Panc1 (cell line): ENCODE measurements at regions not wholly inside any gene's neighbourhood (a gene's known extent, or its start where the extent isn't known, plus 50 kb on each side); places are given as distances from the start of the nearest gene placed in this dataset.

Experiments used
- ATAC-seq: fragments of 200-7000 bp; cut with Tn5 transposase; 2 replicates; pipeline ENCODE4 v1.9.1; 2020; ENCODE audit warnings: mild to moderate bottlenecking, moderate library complexity
- BruUV-seq: library from RNA; stranded (reverse); fragments of 400-500 nt; replicated peaks from 2 replicates; lab custom pipeline; 2021; lab: Mats Ljungman, UMichigan
- CTCF ChIA-PET: fragments of 300-600 bp; sonication (Branson Sonifier 250); formaldehyde crosslinking; loops from one replicate; lab custom pipeline; 2022; ENCODE audit warnings: antibody characterized with exemption; lab: Charles Lee
- POLR2A ChIA-PET: fragments of 300-600 bp; sonication (Branson Sonifier 250); formaldehyde crosslinking; loops from one replicate; lab custom pipeline; 2022; ENCODE audit warnings: antibody characterized with exemption; lab: Charles Lee
- DNase-seq: peaks from one replicate; pipeline ENCODE4 v3.0.0-alpha.2; 2010; ENCODE audit warnings: low read depth, low spot score
- H3K27ac ChIP-seq: 2 replicates; pipeline ENCODE4 v1.5.1; 2011; ENCODE audit warnings: mild to moderate bottlenecking, low read length, inconsistent platforms
- H3K27me3 ChIP-seq: fragments of 200-500 bp; sonication (Bioruptor generic); 2 replicates; pipeline ENCODE4 v1.6.0; 2014; ENCODE audit warnings: low read length, inconsistent platforms; ENCODE audit not compliant: control insufficient read depth, insufficient read depth
- H3K36me3 ChIP-seq: fragments of 200-500 bp; sonication (Bioruptor generic); 2 replicates; pipeline ENCODE4 v1.5.1; 2014; ENCODE audit warnings: inconsistent platforms, mild to moderate bottlenecking, low read length, moderate library complexity; ENCODE audit not compliant: control insufficient read depth, insufficient read depth
- H3K4me1 ChIP-seq: 2 replicates; pipeline ENCODE4 v1.5.1; 2011; ENCODE audit warnings: inconsistent platforms, mild to moderate bottlenecking, low read length, moderate library complexity; ENCODE audit not compliant: control insufficient read depth, insufficient read depth
- H3K4me3 ChIP-seq, 2 experiments: 2 replicates each; pipeline ENCODE4 v1.5.1; 2011 to 2012; ENCODE audit warnings: low read depth in 2 of 2, low read length in 2 of 2, mild to moderate bottlenecking in 2 of 2, inconsistent platforms in 1 of 2, moderate library complexity in 1 of 2
- H3K9me3 ChIP-seq: fragments of 200-500 bp; sonication (Bioruptor generic); 2 replicates; pipeline ENCODE4 v1.5.1; 2014; ENCODE audit warnings: low read depth, mild to moderate bottlenecking, inconsistent platforms, low read length, moderate library complexity; ENCODE audit not compliant: control insufficient read depth, insufficient read depth
- POLR2AphosphoS5 ChIP-seq: IDR thresholded peaks from 2 replicates; pipeline ENCODE4 v1.6.1; 2012; ENCODE audit warnings: mild to moderate bottlenecking, low read depth, low read length, moderate library complexity
- SIN3A ChIP-seq: IDR thresholded peaks from 2 replicates; pipeline ENCODE4 v1.6.1; 2012; ENCODE audit warnings: low read depth, mild to moderate bottlenecking, low read length, moderate library complexity, borderline replicate concordance; ENCODE audit not compliant: insufficient read depth
- TCF7L2 ChIP-seq: IDR thresholded peaks from 2 replicates; pipeline ENCODE4 v1.6.1; 2011; ENCODE audit warnings: mild to moderate bottlenecking, low read depth, low read length, inconsistent platforms
- in situ Hi-C: cut with HindIII; loops from 2 replicates; pipeline ENCODE4 v1.10.0; 2016; ENCODE audit warnings: low sequenced_read_pairs, low pct_unique_long_range_greater_than_20kb
- intact Hi-C: fragments of 100-400 bp; cut with micrococcal nuclease; formaldehyde crosslinking; loops from one replicate; pipeline ENCODE4 v1.10.0; 2022; ENCODE audit not compliant: unreplicated experiment
- TF ChIP-seq, protein P1 (sequence below): fragments of 450-650 bp; IDR thresholded peaks from 2 replicates; pipeline ENCODE4 v1.5.1; 2017; ENCODE audit warnings: mild to moderate bottlenecking
- TF ChIP-seq, protein P2 (sequence below), 2 experiments: IDR thresholded peaks; 2 replicates each; pipeline ENCODE4 v1.6.1; 2011 to 2012; ENCODE audit warnings: low read depth in 2 of 2, control low read depth in 1 of 2, low read length in 1 of 2, mild to moderate bottlenecking in 1 of 2, moderate library complexity in 1 of 2; ENCODE audit not compliant: insufficient read depth in 1 of 2

DNA sequence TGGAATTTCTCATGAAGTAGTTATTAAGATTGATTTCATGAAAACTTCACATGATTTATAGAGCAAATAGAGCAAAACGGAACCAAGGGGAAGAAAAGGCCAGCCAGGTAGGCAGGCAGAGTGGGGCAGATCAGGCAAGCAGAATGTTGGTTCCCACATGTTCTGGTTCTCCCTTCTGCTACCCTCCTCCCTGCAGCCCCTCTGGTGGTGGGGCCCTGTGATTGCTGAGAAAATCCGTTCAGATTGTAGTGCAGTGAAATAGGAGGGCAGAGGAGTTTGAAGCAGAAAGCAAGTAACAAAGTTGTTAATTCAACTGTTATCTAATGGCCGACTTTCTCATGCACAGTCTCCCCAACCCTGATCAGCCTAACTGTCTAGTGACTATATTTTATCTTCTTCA, 185.3 kb downstream of the MID1IP1 start:
- no peaks in the 10 kb centered on the region for H3K4me1 ChIP-seq
- no peak overlapping the region for H3K27ac ChIP-seq
- H3K36me3 ChIP-seq: no peaks in the 10 kb centered on the region
- TF ChIP-seq, protein P1, sequence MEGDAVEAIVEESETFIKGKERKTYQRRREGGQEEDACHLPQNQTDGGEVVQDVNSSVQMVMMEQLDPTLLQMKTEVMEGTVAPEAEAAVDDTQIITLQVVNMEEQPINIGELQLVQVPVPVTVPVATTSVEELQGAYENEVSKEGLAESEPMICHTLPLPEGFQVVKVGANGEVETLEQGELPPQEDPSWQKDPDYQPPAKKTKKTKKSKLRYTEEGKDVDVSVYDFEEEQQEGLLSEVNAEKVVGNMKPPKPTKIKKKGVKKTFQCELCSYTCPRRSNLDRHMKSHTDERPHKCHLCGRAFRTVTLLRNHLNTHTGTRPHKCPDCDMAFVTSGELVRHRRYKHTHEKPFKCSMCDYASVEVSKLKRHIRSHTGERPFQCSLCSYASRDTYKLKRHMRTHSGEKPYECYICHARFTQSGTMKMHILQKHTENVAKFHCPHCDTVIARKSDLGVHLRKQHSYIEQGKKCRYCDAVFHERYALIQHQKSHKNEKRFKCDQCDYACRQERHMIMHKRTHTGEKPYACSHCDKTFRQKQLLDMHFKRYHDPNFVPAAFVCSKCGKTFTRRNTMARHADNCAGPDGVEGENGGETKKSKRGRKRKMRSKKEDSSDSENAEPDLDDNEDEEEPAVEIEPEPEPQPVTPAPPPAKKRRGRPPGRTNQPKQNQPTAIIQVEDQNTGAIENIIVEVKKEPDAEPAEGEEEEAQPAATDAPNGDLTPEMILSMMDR: no peak
- DNase-seq: no peak
- H3K9me3 ChIP-seq: no peaks in the 10 kb centered on the region
- ChIA-PET CTCF (no interaction called here), POLR2A (no interaction called here)
- BruUV-seq: no TSS peak
- intact Hi-C loops (no loop called here), in situ Hi-C loops (no loop called here)
- no peak for ATAC-seq
- no peaks in the 10 kb centered on the region for H3K27me3 ChIP-seq
- H3K4me3 ChIP-seq: no peak overlapping the region

DNA sequence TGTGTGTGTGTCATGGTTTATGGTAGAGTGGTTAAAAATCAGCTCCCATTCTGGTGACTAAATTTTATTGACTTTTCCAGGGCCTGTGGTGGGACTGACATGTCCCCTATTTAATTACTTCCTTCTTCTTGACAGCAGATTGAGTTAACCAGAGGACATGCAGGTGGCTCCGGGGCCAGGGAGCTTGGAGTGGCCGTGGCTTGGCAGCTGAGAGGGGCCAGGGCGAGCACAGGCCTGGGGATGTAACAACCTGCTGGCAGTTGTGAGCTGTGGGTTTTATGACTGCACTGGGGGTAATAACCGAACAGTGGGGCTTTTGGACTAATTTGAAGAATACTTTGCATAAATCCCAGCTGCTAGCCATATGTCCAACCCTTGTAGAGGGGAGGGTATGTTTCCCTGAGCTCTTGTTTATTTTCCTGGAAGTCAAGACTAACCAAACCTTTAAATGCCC, 186.0 kb downstream of the MID1IP1 start:
- ATAC-seq: no peak
- no peaks in the 10 kb centered on the region for H3K27me3 ChIP-seq
- H3K27ac ChIP-seq: no peak overlapping the region
- intact Hi-C loops: no loop called here
- no peaks in the 10 kb centered on the region for H3K36me3 ChIP-seq
- TF ChIP-seq POLR2AphosphoS5: no peak
- TF ChIP-seq, protein P1: no peak
- no peaks in the 10 kb centered on the region for H3K9me3 ChIP-seq
- in situ Hi-C loops: no loop called here
- no peaks in the 10 kb centered on the region for H3K4me1 ChIP-seq
- no peak overlapping the region for H3K4me3 ChIP-seq
- ChIA-PET POLR2A (no interaction called here), CTCF (no interaction called here)
- no TSS peak for BruUV-seq
- DNase-seq: no peak

DNA sequence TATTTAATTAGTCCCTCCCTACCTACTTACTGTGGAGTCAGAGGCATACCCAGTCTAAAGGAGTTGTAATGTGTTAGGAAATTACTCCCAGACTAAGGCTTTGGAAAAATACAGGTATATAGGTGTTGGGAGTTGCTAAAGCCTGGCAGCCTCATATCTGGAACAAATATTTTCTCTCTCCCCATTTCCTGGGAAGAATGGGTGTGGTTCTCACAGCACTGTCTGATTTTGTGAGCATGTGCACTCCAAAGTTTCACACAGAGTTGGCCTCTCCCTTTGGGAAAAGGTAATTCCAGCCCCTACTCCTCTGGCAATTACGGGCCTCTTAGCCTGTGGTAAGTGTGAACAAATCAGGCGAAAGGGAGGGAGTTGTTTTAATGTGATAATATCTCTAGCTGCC, 187.0 kb downstream of the MID1IP1 start:
- no TSS peak for BruUV-seq
- ChIA-PET POLR2A (no interaction called here), CTCF (no interaction called here)
- H3K4me3 ChIP-seq: no peak overlapping the region
- no peaks in the 10 kb centered on the region for H3K36me3 ChIP-seq
- in situ Hi-C loops: no loop called here
- ATAC-seq (no peak), DNase-seq (no peak)
- H3K4me1 ChIP-seq: no peaks in the 10 kb centered on the region
- no peaks in the 10 kb centered on the region for H3K27me3 ChIP-seq
- no peak for TF ChIP-seq TCF7L2
- TF ChIP-seq, protein P1: no peak
- TF ChIP-seq SIN3A: no peak
- TF ChIP-seq, protein P2, sequence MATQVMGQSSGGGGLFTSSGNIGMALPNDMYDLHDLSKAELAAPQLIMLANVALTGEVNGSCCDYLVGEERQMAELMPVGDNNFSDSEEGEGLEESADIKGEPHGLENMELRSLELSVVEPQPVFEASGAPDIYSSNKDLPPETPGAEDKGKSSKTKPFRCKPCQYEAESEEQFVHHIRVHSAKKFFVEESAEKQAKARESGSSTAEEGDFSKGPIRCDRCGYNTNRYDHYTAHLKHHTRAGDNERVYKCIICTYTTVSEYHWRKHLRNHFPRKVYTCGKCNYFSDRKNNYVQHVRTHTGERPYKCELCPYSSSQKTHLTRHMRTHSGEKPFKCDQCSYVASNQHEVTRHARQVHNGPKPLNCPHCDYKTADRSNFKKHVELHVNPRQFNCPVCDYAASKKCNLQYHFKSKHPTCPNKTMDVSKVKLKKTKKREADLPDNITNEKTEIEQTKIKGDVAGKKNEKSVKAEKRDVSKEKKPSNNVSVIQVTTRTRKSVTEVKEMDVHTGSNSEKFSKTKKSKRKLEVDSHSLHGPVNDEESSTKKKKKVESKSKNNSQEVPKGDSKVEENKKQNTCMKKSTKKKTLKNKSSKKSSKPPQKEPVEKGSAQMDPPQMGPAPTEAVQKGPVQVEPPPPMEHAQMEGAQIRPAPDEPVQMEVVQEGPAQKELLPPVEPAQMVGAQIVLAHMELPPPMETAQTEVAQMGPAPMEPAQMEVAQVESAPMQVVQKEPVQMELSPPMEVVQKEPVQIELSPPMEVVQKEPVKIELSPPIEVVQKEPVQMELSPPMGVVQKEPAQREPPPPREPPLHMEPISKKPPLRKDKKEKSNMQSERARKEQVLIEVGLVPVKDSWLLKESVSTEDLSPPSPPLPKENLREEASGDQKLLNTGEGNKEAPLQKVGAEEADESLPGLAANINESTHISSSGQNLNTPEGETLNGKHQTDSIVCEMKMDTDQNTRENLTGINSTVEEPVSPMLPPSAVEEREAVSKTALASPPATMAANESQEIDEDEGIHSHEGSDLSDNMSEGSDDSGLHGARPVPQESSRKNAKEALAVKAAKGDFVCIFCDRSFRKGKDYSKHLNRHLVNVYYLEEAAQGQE (IDR thresholded peaks at IDR 0.05; ENCODE audit: insufficient read depth in 1 of 2, low read depth in 2 of 2, low read length in 1 of 2): no peak
- H3K27ac ChIP-seq: no peak overlapping the region
- H3K9me3 ChIP-seq: no peaks in the 10 kb centered on the region
- intact Hi-C loops: no loop called here
